ENCODE measurements at regions not wholly inside any gene's neighbourhood (a gene's known extent, or its start where the extent isn't known, plus 50 kb on each side); places are given as distances from the start of the nearest gene placed in this dataset.

- intact Hi-C loops (cut with DNase I) = no loop called here
- Histone ChIP-seq H3K4me3 (no peak overlapping the region), H3K27me3 (no peaks in the 10 kb centered on the region), H3K36me3 (no peaks in the 10 kb centered on the region), H3K4me1 (no peaks in the 10 kb centered on the region), H3K9me3 (no peaks in the 10 kb centered on the region), H3K27ac (no peak overlapping the region)
- TF ChIP-seq CTCF (IDR thresholded peaks at IDR 0.05) (no peak), POLR2AphosphoS5 (IDR thresholded peaks at IDR 0.05; ENCODE audit: insufficient read depth in 1 of 2, low read depth in 1 of 2) (no peak), POLR2A (IDR thresholded peaks at IDR 0.05) (no peak)
- no peak for DNase-seq (ENCODE audit: extremely low spot score in 2 of 2)
Measured at GRCh38 chr4:52410971-52411370, 248.1 kb downstream of the USP46 start.

DNA sequence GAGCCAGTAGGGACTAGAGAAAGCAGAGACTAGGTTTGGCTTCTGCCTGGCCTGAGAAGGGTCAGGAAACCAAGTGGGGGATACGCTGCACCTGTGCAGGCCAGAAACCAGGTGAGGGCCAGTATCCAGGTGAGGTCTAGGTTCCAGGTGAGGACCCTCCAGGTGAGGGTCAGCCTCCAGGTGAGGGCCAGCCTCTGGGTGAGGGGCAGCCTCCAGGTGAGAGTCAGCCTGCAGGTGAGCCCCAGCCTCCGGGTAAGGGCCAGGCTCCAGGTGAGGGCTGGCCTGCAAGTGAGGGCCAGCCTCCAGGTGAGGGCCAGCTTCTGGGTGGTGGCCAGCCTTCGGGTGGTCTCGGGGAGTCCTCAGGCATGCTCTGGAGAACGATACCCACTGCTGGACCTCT, 238.8 kb downstream of the USP46 start:
- H3K9me3 ChIP-seq = no peaks in the 10 kb centered on the region
- H3K36me3 ChIP-seq = no peaks in the 10 kb centered on the region
- H3K4me3 ChIP-seq = no peak overlapping the region
- TF ChIP-seq CTCF (IDR thresholded peaks at IDR 0.05) (no peak), POLR2AphosphoS5 (IDR thresholded peaks at IDR 0.05; ENCODE audit: insufficient read depth in 1 of 2, low read depth in 1 of 2) (no peak), POLR2A (IDR thresholded peaks at IDR 0.05) (no peak)
- DNase-seq (ENCODE audit: extremely low spot score in 2 of 2) = no peak
- H3K4me1 ChIP-seq = no peaks in the 10 kb centered on the region
- H3K27ac ChIP-seq = no peak overlapping the region
- intact Hi-C loops (cut with DNase I) = no loop called here
- no peaks in the 10 kb centered on the region for H3K27me3 ChIP-seq

DNA sequence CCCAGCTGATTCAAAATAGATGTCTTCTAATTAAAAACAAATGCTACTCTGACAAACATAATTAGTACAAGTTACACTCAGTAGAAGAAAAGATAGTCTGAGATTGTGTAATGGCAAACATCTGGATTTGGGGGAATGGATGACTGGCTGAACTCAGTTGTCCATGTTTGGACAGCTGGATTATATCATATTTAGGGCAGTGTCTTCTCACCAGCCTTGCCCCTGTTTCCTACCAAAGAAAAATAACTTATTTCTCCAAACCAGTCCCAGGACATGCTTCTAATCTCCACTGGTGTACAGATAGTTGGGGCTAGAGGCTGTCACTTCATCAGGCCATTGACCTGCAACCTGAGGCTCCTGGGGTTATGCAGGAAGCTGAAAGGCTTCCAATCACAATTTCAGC, 237.3 kb downstream of the USP46 start:
- Histone ChIP-seq H3K9me3 (no peaks in the 10 kb centered on the region), H3K4me1 (no peaks in the 10 kb centered on the region), H3K4me3 (no peak overlapping the region), H3K27me3 (no peaks in the 10 kb centered on the region), H3K36me3 (no peaks in the 10 kb centered on the region), H3K27ac (no peak overlapping the region)
- intact Hi-C loops (cut with DNase I) = no loop called here
- no peak for DNase-seq (ENCODE audit: extremely low spot score in 2 of 2)
- no peak for TF ChIP-seq POLR2AphosphoS5 (IDR thresholded peaks at IDR 0.05; ENCODE audit: insufficient read depth in 1 of 2, low read depth in 1 of 2)
- TF ChIP-seq CTCF (IDR thresholded peaks at IDR 0.05) = no peak
- TF ChIP-seq POLR2A (IDR thresholded peaks at IDR 0.05) = no peak

DNA sequence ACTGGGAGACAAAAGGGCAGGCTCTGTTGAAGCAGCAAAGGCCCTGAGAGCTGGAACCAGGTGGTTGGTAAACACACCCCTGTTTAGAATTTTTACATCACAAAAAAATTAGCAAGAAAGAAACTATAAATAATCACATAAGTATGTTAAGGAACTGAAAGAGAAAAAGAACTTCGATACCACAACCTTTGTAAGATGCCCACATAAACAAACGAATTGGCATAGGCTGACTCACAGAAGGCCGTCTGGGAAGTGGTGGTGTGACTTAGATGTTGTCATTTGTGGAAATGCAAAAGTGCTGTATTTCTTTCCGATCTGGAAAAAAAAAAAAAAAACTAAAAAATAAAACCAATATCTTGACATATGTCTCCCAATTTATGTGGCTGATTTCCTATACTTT, 235.1 kb downstream of the USP46 start:
- Histone ChIP-seq H3K27me3 (no peaks in the 10 kb centered on the region), H3K27ac (no peak overlapping the region), H3K36me3 (no peaks in the 10 kb centered on the region), H3K9me3 (no peaks in the 10 kb centered on the region), H3K4me1 (no peaks in the 10 kb centered on the region), H3K4me3 (no peak overlapping the region)
- TF ChIP-seq POLR2AphosphoS5 (IDR thresholded peaks at IDR 0.05; ENCODE audit: insufficient read depth in 1 of 2, low read depth in 1 of 2) (no peak), CTCF (IDR thresholded peaks at IDR 0.05) (no peak), POLR2A (IDR thresholded peaks at IDR 0.05) (no peak)
- DNase-seq (ENCODE audit: extremely low spot score in 2 of 2) = no peak
- intact Hi-C loops (cut with DNase I) = no loop called here

DNA sequence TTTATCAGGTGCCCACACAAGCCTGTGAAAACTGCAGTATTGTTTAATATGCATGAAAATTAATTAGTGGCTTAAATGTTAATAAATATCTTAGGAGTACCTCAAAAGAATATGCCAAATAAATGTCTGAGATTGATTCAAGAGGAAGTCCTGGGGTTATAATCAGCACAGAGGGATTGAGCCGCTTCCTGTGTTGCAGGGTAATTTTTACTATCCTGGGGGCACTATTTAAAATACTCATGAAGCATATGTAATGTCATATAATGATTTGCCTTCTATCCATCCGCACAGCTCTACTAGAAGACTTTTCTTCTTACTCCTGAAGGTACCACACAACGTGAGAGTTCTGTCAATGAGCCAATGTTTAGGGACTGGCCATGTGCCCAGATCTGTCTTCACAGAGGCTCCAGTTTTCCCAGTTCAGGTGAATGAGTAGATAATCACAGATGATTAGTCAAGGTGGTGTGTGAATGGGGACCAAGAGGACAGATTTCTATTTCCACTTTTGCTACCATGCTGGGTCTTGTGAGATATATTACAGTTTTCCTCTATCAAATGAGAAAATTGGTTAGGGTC, 233.3 kb downstream of the USP46 start:
- Histone ChIP-seq H3K4me3 (no peak overlapping the region), H3K36me3 (no peaks in the 10 kb centered on the region), H3K27ac (no peak overlapping the region), H3K4me1 (no peaks in the 10 kb centered on the region), H3K27me3 (no peaks in the 10 kb centered on the region), H3K9me3 (no peaks in the 10 kb centered on the region)
- intact Hi-C loops (cut with DNase I) = no loop called here
- no peak for DNase-seq (ENCODE audit: extremely low spot score in 2 of 2)
- TF ChIP-seq CTCF (IDR thresholded peaks at IDR 0.05) (no peak), POLR2AphosphoS5 (IDR thresholded peaks at IDR 0.05; ENCODE audit: insufficient read depth in 1 of 2, low read depth in 1 of 2) (no peak), POLR2A (IDR thresholded peaks at IDR 0.05) (no peak)
